ENCODE measurements at regions not wholly inside any gene's neighbourhood (a gene's known extent, or its start where the extent isn't known, plus 50 kb on each side); places are given as distances from the start of the nearest gene placed in this dataset.

DNA sequence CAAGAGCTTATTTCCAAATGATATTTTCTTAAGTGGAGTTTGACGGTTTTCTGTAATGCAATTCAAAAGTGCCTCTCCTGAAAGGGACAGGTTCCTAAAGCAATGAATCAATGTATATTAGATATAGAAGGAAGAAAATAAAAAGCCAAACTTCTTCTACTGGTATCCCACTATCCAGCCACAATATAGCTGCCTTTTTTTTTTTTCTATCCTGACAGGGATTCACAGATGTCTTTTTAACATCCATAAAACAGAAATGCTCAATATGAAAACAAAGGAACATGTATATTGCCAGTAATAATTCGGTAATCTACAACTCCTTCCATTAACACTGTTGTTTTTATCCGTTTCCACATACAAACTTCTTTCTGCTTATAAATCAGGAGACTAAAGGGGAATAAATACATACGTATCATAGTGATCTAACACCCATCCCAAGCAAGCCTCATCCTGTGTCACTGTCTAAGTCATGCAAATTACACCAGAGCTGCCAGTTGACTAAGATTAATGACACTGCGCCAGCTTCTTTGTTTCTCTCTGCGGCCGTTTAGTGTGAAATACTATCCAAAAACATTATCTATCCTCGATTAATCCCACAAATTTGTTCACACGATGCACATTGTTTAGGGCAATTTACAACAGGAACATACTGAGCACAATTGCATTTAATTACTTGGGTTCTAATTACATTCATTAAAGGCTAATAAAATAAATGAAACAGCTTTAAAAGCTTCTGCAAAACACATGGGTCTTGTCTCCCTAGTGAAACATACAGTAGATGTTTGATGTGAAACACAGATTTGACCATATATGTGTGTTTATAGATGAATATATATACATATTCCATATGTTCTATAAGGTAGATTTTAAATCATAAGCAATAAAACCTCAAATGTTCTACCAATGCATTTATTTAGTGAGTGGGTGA is 51.9 kb upstream of the CDIN1 start (continued):
- no peak for TF ChIP-seq MAZ (IDR thresholded peaks at IDR 0.05; ENCODE audit: borderline replicate concordance, low read depth, low read length)

DNA sequence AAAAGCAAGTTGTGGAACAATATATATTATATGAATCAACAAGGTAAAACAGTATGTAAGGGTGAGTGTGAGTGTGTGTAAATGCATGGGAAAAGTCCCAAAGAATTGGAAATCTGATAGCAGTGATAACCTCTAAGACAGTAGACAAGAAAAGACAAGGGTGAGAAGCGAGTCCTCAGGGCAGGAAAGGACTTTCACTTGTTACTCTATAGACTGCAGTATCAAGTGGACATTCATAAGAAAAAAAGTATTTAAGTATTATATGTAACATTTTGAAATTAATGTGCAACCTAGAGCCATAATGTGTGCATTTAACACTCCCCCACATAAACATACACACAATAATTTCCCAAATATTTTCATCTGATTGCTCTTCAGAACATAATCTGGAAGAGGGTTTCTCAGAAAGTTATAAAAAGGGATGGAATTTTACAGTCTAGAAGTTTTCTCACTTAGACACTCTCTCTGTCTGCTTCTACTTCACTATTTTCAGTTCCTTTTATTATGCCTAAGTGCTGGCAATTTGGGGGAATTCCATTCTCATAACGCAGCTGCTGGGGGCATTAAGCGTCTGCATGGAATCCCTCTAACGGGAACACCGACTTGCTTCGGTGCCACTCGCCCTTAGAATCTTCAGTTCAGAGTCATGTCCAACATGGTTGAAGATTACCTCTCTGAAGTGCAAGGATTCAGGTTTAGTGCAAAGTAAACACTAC is 50.0 kb upstream of the CDIN1 start:
- no peak overlapping the region for H3K9ac ChIP-seq (ENCODE audit: low read depth, low read length)
- H3K14ac ChIP-seq (replicated peaks; ENCODE audit: low read depth, low read length) = no peak overlapping the region
- no peak overlapping the region for H4K91ac ChIP-seq (ENCODE audit: insufficient read depth, low read depth, low read length)
- dilution Hi-C loops (cut with HindIII; ENCODE audit: low sequenced_read_pairs, unreplicated experiment) = no loop called here
- no peak overlapping the region for H3K4me2 ChIP-seq (ENCODE audit: low read depth, low read length)
- CTCF ChIA-PET = no interaction called here
- H4K8ac ChIP-seq (ENCODE audit: low read depth in 2 of 2, low read length in 2 of 2) = no peak overlapping the region
- intact Hi-C loops (cut with micrococcal nuclease) = no loop called here
- H2BK20ac ChIP-seq (ENCODE audit: low read depth, low read length) = no peak overlapping the region
- in situ Hi-C loops (cut with MboI; ENCODE audit: low sequenced_read_pairs) = no loop called here
- H3K4ac ChIP-seq (ENCODE audit: low read depth, low read length) = no peak overlapping the region
- no peaks in the 10 kb centered on the region for H4K20me1 ChIP-seq (ENCODE audit: insufficient read depth, low read length)
- no peak overlapping the region for H2BK15ac ChIP-seq (ENCODE audit: low read depth, low read length)
- H3K27ac ChIP-seq (ENCODE audit: insufficient read depth, low read length) = no peak overlapping the region
- H2AFZ ChIP-seq (replicated peaks; ENCODE audit: low read length, poor library complexity) = no peak overlapping the region
- H4K5ac ChIP-seq (ENCODE audit: low read depth, low read length) = no peak overlapping the region
- no peak for DNase-seq
- no peak for ATAC-seq (ENCODE audit: low read depth)
- no peak overlapping the region for H2AK5ac ChIP-seq (ENCODE audit: low read depth, low read length)
- no peak overlapping the region for H3K4me3 ChIP-seq (ENCODE audit: insufficient read depth, low read depth, low read length)
- no peaks in the 10 kb centered on the region for H3K27me3 ChIP-seq (ENCODE audit: control insufficient read depth, insufficient read depth, low read length)
- no peak overlapping the region for H2BK120ac ChIP-seq (ENCODE audit: low read depth, low read length)
- H2BK5ac ChIP-seq (ENCODE audit: low read depth, low read length, poor library complexity, severe bottlenecking) = no peak overlapping the region
- WGBS, 2 experiments (ENCODE audit: extremely low coverage in 2 of 2, insufficient read length in 1 of 2) = 83% methylated on average over 2 of the region's 7 CpGs; no CpG with 5 or more reads in 1 of the 2 experiments
- no peaks in the 10 kb centered on the region for H3K9me1 ChIP-seq (ENCODE audit: insufficient read depth, low read length)
- H3K18ac ChIP-seq (ENCODE audit: low read depth, low read length) = no peak overlapping the region
- H2AK9ac ChIP-seq (replicated peaks; ENCODE audit: low read depth, low read length, poor library complexity) = no peak overlapping the region
- no peaks in the 10 kb centered on the region for H3K4me1 ChIP-seq (ENCODE audit: control insufficient read depth, insufficient read depth, low read length)
- H3K36me3 ChIP-seq (ENCODE audit: control insufficient read depth, insufficient read depth, low read length) = no peaks in the 10 kb centered on the region
- POLR2A ChIA-PET (ENCODE audit: unreplicated experiment) = no interaction called here
- no peaks in the 10 kb centered on the region for H3K79me1 ChIP-seq (ENCODE audit: low read depth in 1 of 2, low read length in 2 of 2)
- no TSS peak for BruUV-seq (replicated peaks)
- no peak overlapping the region for H3K23ac ChIP-seq (ENCODE audit: low read depth, low read length)
- no peak overlapping the region for H3K56ac ChIP-seq (ENCODE audit: extremely low read depth, insufficient read depth, low read length)
- no peaks in the 10 kb centered on the region for H3K9me3 ChIP-seq (ENCODE audit: control insufficient read depth, insufficient read depth, low read length)
- TF ChIP-seq MAFK (IDR thresholded peaks at IDR 0.05; ENCODE audit: low read depth, low read length) (no peak), RAD21 (IDR thresholded peaks at IDR 0.05; ENCODE audit: low read length) (no peak), CHD1 (IDR thresholded peaks at IDR 0.05; ENCODE audit: low read depth, low read length) (no peak), NFE2L2 (IDR thresholded peaks at IDR 0.05; ENCODE audit: low read depth, low read length) (no peak), POLR2A (IDR thresholded peaks at IDR 0.05; ENCODE audit: low read depth, low read length) (no peak), MAZ (IDR thresholded peaks at IDR 0.05; ENCODE audit: borderline replicate concordance, low read depth, low read length) (no peak), SMC3 (IDR thresholded peaks at IDR 0.05; ENCODE audit: low read depth, low read length) (no peak), FOS (IDR thresholded peaks at IDR 0.05; ENCODE audit: low read depth, low read length) (no peak), RFX5 (IDR thresholded peaks at IDR 0.05; ENCODE audit: low read depth, low read length) (no peak), BHLHE40 (IDR thresholded peaks at IDR 0.05; ENCODE audit: low read depth, low read length) (no peak), MXI1 (IDR thresholded peaks at IDR 0.05; ENCODE audit: borderline replicate concordance, low read depth, low read length) (no peak), RCOR1 (IDR thresholded peaks at IDR 0.05; ENCODE audit: insufficient replicate concordance, low read length) (no peak)
- TF ChIP-seq, protein P1, sequence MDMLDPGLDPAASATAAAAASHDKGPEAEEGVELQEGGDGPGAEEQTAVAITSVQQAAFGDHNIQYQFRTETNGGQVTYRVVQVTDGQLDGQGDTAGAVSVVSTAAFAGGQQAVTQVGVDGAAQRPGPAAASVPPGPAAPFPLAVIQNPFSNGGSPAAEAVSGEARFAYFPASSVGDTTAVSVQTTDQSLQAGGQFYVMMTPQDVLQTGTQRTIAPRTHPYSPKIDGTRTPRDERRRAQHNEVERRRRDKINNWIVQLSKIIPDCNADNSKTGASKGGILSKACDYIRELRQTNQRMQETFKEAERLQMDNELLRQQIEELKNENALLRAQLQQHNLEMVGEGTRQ (IDR thresholded peaks at IDR 0.05; ENCODE audit: low read depth, low read length) = no peak
- TF ChIP-seq, protein P2, sequence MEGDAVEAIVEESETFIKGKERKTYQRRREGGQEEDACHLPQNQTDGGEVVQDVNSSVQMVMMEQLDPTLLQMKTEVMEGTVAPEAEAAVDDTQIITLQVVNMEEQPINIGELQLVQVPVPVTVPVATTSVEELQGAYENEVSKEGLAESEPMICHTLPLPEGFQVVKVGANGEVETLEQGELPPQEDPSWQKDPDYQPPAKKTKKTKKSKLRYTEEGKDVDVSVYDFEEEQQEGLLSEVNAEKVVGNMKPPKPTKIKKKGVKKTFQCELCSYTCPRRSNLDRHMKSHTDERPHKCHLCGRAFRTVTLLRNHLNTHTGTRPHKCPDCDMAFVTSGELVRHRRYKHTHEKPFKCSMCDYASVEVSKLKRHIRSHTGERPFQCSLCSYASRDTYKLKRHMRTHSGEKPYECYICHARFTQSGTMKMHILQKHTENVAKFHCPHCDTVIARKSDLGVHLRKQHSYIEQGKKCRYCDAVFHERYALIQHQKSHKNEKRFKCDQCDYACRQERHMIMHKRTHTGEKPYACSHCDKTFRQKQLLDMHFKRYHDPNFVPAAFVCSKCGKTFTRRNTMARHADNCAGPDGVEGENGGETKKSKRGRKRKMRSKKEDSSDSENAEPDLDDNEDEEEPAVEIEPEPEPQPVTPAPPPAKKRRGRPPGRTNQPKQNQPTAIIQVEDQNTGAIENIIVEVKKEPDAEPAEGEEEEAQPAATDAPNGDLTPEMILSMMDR (conservative IDR thresholded peaks at IDR 0.05; ENCODE audit: low read depth, low read length) = no peak

All from IMR-90 (cell line).